ENCODE measurements at regions not wholly inside any gene's neighbourhood (a gene's known extent, or its start where the extent isn't known, plus 50 kb on each side); places are given as distances from the start of the nearest gene placed in this dataset.
"Not testable (repeated sequence)": the region's sequence is repeated elsewhere in the genome, so short reads cannot be mapped to it uniquely, and the experiment has no call there.

DNA sequence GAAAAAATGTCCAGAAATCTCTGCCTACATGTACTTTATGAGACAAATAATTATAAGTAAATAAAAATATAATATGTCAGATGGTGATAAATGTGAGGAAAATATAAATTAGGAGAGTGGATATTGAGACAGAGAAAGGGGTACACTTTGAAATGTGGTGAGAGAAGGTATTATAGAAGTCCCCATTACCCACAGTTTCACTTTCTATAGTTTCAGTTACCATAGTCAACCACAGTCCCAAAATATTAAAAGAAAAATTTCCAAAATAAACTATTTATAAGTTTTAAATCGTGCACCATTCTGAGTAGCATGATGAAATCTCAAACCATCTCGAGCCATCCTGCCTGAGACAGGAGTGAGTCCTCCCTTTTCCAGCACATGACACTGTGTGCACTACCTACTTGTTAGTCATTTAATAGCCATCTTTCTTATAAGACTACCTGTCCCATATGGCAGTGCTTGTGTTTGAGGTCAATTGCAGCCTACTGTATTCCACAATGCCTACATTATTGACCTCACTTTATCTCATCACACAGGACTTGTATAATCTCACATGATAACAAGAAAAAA, 653.7 kb downstream of the DACH1 start:
- DNase-seq, result no peak

DNA sequence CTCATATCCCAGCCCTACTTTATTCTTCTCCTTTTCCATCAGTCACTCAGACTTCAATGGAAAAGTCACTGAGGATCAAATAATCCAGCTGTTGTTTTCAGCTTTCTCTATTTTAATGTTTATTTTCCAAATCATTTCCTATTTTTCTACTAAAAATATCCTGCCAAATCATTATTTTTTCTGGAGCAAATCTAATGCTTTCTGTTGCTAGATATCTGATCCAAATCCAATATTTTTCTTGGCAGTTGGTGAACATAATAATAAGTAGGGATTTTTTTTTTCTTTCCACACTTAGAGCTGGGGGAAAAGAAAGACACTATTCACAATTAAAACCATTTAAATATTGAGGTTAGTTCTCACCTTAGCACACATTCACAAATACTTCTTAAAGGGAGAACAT, 656.1 kb downstream of the DACH1 start:
- DNase-seq, result no peak

DNA sequence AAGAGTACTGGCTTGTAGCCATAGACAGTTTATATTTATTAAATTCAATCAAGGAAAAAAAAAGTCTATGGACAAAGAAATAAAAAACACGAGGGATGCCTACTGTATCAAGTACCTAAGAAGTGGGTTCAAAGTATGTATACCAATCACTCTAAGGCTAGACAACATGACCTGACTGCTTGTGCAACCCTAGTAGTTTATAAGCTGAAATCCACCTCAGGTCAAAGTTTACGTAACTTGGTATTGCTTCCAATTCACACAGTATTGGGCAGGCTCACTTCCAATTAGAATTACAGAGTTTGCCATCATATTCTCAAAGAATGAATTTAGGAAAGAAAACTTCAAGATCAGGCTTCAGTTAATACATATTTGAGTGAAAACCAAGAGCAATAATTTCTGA, 657.8 kb downstream of the DACH1 start:
- no peak for DNase-seq

DNA sequence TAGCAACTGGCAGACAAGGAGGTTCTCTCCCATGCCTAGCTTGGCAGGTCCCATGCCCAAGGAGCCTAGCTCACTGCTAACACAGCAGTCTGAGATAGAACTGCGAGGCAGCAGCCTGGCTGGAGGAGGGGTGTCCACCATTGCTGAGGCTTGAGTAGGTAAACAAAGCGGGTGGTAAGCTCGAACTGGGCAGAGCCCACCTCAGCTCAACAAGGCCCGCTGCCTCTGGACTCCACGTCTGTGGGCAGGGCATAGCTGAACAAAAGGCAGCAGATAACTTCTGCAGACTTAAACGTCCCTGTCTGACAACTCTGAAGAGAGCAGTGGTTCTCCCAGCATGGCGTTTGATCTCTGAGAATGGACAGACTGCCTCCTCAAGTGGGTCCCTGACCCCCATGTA, 682.4 kb downstream of the DACH1 start:
- DNase-seq, result not testable (repeated sequence)

DNA sequence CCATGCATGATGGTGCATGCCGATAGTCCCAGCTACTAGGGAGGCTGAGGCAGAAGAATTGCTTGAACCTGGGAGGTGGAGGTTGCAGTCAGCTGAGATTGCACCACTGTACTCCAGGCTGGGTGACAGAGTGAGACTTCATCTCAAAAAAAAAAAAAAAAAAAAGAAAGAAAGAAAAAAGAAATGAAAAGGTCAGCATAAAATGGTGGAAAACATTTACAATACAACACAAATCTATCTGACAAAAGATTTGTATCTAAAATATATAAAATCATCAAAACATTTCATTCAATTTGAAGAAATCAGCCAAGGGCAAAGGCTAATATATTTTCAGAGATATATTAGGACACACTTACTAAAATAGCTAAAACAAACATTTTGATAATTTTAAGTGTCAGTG, 683.7 kb downstream of the DACH1 start:
- not testable (repeated sequence) for DNase-seq

DNA sequence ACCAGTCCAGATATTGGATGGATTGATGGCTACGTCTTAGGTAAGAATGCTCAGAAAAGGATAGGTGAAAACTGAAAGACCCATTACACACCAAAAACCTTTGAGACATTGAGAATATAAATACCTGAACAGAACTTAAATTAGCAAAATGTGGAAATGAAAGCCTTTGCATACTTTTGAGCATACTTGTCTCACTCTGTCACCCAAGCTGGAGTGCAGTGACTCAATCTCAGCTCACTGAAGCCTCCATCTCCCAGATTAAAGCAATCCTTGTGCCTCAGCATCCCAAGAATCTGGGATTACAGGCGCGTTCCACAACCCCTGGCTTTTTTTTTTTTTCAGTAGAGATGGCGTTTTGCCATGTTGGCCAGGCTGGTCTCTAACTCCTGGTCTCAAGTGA, 695.3 kb downstream of the DACH1 start:
- DNase-seq, result no peak

DNA sequence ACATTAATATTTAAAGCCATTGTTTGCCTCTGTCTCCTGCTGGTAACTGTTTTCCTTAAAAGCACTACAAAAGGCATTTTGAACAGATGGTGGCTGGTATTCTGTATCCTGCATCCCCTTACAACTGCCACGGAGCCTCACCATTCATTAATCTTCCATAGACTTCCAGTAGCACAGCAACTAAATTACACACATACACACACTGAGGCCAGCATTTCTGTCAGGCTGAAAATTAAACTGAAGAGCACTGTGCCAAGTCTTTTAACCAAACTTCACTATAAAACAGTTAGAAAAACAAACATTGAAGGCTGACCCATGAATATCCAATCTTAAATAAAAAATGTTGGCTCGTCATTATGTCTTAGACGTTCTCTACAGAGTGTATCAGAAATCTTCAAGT, 697.8 kb downstream of the DACH1 start:
- no peak for DNase-seq

DNA sequence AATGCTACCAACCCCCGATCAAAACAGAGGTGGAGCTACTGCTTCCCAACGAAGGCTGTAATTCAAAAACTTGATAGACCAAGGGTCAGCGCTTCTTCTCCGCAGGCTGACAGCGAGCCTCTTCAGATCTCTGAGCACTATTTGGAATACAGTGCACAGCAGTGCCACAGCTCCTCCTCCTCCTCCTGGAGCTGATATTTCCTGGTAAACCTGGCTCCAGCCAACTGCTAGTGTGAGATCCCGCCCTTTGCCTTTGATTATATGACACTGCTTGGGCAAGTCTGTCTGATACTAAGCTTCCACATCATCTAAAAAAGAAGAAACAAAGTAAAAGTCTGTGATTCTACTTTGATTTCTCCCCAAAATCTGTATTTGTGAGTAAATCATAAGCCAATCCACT, 710.5 kb downstream of the DACH1 start:
- no peak for DNase-seq

DNA sequence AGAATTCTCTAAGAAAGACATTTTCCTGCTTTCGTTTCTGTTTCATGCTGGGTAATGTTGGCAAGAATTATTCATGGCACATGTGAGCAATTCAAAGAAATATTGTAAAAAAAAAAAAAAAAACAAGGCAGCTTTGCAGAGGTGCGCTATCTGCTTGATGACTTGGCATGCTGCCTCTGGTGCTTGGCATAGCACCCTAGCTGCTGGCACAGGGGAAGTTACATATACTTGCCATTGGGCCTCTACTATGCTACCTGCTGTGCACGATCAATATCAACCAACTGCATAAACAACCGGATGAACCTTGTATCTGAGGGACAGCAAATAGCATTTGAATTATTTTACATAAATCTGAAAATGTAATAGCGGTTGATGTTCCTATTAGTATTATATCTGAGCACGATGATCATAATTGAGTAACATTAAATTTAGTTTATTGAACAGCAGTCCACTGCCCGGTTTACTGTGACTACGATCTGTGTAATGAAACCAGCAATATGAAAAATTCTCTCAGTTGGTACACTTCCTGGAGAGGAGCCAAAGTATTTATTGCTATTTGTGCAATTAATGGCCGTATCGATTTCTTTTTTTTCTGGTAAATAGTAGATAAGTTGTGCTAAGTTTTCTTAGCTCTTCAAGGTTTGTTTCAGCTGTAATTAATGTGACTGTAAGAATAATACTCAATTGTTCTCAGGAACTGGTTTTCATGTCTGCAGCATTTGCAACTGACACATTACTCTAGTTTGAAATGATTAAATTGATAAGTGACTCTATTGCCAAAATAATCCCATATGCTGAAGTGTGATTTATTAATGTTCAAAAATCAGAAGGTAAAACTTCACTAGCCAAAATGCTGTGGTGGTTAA, 717.3 kb downstream of the DACH1 start:
- DNase-seq, result no peak

DNA sequence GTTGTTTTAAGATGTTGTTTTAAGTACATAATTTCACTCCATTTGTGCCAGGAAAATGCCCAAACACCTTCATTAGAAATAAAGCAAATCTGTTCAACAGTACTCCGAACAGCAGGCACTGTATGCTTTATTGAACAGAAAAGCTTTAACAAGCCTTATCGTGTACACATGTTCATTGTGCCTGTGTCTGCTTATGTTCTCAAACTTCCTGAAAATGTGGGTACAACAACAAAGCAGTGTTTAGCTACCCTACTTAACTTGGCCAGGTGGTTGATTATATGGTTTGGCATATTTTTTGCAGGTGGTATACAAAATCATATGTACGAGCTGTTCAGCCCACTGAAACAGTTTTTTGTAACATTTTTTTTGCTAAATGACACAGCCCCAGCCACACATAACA, 718.0 kb downstream of the DACH1 start:
- DNase-seq, result no peak

DNA sequence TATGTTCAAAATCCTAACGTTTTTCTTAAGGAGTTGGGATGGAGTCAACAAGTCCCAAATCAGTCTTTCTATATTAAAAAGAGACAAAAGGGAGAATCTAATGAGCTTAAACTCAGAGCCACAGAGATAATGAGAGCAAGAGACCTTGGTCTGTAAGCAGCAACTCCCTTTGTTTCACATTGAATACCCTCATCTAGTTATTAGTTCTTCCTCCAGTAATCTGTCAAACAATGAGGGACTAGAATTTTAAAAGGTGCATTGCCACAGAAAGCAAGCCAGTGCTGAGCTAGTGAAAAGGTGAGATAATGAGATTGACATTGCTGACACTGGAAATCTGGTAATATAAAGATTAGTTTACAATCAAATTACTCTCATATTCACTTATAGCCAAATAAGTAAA, 718.6 kb downstream of the DACH1 start:
- DNase-seq, result no peak

DNA sequence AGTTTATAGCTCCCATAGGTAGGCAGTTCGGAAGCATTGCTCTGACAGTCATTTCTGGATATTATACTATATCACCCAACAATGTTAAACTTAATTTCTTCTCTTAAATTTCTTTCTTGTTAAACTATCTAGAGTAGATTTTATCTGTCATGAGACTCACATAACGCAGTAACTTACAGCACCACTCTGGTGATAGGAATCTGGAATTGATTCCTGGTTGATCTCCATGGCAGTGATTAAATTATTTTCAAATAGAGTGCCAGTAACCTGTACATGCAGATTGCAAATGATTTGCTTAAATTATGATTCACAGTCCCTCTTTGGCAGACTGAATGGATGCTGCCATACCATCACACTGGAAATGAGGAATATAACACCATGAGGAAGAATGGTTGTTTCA, 722.1 kb downstream of the DACH1 start:
- DNase-seq, result no peak

DNA sequence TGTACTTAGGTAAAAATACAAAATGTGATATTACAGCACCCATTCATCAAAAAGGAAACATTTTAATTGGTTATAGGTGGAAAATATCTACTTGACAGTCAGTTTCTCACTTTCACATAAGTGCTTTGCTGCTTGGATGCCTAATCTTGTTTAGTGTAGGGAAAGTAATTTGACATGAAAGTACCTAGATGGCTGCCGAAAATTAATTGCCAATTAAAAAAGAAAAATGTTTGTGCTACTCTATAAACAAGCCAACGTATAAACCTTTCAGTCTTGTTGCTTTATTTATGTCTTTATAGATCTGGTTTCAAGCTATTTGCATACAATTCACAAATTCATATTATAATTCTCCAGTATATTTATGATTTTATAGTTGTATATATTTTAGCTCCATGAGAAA, 729.9 kb downstream of the DACH1 start:
- no peak for DNase-seq

DNA sequence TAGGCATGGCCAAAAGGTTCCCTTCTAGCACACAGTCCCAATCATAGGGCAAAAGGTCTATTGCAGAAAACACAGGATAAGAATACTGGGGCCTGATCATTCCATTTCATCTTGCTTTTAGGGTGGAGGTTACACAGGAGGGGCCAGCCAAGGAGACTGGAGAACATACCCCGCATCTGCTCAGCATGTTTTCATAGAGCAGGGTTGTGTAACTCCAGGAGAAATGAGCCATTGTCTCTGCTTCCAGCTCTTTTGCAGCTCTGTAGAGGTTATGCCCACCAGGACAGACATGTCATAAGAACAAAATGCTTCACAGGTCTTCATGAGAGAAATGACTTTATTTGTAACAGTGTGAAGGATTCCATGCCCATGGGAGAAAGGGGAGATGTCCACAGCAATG, 742.8 kb downstream of the DACH1 start:
- no peak for DNase-seq

DNA sequence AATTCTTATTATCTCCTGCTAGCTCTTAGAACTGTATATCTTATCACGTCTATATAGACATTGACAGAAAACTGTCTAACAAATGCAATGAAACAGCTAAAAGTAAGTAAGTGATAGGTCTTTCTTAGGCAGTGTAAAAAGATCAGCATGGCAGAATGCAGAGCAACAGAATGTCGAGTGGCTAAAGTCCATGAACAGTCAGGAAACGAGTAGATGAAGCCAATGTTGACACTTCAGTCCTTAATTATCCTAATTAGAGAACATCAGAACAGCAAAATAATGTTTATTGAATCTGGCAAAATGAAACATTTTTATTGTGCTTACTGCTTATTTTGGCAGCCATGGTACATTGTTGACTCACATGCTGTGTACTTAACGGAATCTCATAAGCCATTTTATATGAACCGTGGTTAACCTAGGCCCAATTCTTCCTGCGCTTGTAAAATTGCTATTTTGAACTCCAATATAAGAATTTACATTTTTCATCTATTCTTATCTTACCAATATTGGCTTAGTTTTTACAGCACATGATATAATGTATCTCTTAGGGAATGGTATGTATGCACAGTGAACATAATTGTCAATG, 748.1 kb downstream of the DACH1 start:
- DNase-seq, result no peak

DNA sequence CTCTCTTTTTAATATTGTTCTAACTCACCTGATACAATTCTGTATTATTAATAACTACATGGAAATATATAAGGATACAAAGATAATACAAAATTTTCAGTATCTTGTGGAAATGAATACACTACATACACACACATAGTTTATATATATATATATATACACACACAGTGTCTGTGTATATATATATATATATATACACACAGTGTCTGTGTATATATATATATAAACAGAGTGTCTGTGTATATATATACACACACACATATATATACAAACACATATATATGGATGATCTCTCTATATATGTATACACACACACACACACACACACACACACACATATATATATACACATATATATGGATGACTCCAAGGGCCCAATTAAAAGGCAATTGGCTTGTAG, 749.1 kb downstream of the DACH1 start:
- no peak for DNase-seq

DNA sequence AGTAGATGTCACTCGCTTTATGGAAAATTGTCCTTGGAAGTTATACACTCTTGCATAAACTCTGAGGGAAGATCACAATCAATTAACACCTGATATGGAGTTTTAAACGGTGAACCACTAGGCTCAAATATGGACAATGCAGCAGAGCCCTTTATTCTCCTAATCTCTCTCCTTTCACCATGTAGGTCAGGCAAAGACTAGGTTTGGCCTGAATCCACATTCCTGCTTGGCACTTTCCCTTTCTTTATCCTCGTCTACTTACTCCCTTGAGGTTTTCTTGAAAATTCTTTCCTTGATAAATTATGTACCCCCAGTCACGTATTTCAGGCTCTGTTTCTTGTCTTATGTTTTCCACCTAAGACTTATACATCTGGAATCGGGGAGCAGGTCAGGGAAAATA, 751.7 kb downstream of the DACH1 start:
- DNase-seq, result no peak

DNA sequence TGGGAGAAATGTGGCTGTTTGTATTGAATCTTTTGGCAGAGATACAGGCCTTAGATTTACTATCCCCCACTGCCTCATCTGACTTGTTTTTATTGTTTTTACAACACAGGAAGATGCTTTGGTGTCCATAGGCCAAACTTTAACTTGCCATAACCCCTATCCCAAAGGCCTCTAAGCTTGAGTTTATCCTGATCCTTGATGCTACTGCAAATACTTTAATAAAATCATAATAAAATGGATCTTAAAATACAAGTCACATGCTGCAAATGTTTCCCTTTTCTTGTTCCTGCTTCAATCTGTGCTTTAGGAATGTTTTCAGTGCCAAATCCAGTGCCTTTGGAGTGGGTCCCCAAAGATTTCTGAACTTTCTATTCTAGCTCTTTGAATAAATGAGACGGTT, 770.6 kb downstream of the DACH1 start:
- no peak for DNase-seq

DNA sequence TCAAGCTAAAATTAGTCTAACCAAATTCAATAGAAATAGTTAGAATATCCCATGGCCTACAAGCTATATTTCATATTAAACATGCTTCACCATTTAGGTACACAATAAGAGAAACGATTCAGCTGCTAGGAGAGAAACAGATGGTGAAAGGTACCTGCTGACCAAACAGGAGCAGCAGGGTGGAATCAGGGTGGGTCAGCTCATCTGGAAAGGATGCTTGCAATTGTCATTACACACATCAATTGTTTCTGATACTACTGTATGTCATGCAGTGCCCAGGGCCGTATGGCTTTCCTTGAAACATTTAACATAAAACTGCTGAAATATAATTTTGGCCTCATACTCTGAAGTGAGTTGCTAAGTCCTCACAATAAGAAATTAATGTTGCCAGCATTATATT, 776.0 kb downstream of the DACH1 start:
- DNase-seq, result no peak

DNA sequence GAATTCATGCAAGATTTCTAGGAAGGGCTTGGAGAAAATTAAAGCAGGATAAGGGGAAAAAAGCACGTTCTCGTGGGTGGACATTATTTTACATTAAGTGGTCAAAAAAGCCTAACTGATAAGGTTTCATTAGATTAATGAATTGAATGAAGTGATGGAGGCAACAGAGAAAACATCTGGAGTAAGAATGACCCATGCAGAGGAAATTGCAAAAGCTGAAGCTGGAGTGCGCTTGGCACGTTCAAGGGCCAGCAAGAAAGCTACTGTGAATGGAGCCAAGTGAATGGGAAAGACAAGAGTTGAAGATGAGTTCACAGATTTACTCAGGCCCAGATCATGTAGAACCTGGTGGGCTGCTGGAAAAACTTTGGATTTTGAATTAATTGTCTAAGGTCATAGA, 777.9 kb downstream of the DACH1 start:
- DNase-seq, result no peak

DNA sequence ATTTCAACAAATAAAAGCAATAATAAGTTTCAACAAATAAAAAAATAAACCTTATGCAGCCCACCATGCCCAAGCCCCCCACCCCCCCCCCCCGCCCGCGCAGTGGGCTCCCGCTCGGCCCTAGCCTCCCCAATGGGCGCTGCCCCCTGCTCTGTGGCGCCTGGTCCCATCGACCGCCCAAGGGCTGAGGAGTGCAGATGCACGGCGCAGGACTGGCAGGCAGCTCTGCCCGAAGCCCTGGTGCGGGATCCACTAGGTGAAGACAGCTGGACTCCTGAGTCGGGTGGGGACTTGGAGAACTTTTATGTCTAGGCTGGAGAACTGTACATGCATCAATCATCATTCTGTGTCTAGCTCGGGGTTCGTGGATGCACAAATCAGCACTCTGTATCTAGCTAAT, 779.6 kb downstream of the DACH1 start:
- DNase-seq, result no peak

DNA sequence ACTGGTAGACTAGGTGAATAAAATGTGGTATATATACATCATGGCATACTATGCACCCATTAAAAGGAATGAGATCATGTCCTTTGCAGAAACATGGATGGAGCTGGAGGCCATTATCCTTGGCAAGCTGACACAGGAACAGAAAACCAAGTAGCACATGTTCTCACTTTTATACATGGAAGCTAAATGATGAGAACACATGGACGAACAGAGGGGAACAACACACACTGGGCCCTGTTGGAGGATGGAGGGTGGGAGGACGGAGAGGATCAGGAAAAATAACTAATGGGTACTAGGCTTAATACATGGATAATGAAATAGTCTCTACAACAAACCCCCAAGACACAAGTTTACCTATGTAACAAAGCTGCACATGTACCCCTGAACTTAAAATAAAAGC, 780.0 kb downstream of the DACH1 start:
- DNase-seq, result no peak

DNA sequence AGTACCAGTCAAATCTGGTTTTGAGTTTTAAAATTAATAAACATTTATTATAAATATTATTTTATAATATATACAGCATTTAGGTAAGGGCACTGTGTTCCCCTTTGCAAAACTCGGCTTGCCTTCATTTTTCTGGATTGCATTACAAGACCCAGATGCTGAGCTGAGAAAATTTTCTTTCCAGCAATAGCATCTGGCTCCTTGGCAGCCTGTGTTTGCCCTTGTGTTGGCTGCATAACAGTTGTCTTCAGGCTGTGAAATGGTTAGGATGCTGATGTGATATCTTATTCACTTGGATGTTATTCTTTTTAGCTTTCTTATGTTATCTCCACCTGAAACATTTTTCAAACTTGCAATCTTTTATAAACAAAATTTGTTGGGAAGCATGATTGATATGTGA, 784.4 kb downstream of the DACH1 start:
- DNase-seq, result no peak

DNA sequence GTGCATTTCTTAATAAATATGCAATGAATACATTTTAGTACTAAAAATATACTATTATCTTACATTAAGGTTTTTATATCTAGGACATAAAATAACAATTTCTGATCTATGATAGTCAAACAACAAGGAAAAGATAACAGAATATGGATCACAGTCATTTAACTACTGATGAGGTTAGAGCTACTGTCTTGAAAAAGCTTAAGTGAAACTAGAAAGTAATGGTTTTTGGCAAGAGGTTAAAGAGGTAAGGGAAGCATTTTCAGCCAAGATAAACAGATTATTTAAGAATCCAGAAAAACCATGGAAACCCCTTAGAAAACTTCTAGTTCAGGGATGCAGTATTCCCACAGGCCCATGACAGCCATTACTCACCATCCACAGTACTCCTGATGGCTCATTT, 787.4 kb downstream of the DACH1 start:
- no peak for DNase-seq

DNA sequence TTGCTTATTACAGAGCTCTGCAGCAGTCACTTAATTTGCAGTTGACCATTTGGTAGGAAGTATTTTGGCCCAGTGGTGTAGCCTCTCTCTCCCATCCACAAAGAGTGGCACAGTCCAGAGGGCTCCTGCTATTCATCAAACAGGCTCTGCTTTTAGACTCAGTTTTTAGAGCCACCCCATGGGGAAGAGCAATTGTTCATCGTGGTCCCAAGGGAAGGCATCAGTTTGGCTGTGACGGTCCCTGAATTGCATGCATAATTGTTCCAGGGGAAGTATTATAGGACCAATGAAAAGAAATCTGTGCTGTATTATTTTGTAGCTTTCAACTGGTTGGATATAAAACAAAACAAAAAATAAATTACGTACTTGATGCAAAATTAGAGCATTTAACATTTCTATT, 799.0 kb downstream of the DACH1 start:
- DNase-seq, result no peak

Data from NCI-H1436 treated with DMSO at 0.1 percent for 48 hours (cell line).